ENCODE measurements at regions not wholly inside any gene's neighbourhood (a gene's known extent, or its start where the extent isn't known, plus 50 kb on each side); places are given as distances from the start of the nearest gene placed in this dataset.

DNA sequence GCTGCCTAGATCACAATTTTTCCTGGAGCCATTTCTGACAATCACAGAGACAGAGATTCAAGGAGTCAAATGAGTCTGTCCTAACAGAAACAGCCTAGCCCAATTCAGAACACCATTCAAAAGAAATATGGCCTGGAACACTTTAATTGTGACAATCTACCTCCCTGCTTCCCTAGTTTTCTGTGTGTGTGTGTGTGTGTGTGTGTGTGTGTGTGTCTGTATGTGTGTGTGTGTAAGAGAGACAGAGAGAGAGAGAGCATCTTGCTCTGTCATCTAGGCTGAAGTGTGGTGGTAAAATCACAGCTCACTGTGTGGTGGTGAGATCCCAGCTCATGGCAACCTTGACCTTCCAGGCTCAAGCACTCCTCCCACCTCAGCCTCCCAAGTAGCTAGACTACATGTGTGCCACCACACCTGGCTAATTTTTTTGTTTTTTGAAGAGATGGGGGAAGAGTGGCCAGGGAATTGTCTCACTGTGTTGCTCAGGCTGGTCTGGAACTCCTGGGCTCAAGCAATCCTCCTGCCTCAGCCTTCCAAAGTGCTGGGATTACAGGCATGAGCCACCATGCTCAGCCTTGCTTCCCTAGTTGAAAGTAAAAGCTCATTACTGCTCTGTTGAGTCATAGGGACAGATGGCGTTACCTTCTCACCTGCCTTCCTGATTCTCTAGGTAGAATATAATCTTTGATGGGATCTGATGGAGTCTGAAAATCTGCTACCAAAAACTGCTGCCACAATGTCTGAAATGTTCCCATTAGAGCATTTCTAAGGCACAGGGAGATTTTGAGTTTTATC, 89.6 kb upstream of the BEND6 start:
- H3K27me3 ChIP-seq (ENCODE audit: insufficient read depth, poor library complexity, severe bottlenecking), result no peaks in the 10 kb centered on the region
- H3K4me3 ChIP-seq (replicated peaks; ENCODE audit: insufficient read depth, low read length), result no peak overlapping the region
- no peak for TF ChIP-seq SPI1 (IDR thresholded peaks at IDR 0.05; ENCODE audit: borderline replicate concordance, low read depth)
- no peak for TF ChIP-seq REST (IDR thresholded peaks at IDR 0.05; ENCODE audit: insufficient replicate concordance, low read depth)
- no peak for TF ChIP-seq POLR2AphosphoS5 (IDR thresholded peaks at IDR 0.05; ENCODE audit: low read depth)
- no peak for TF ChIP-seq GABPA (IDR thresholded peaks at IDR 0.05; ENCODE audit: low read depth)
- no peak for TF ChIP-seq CTCF (IDR thresholded peaks at IDR 0.05; ENCODE audit: insufficient read depth, low read length)
- H3K27ac ChIP-seq (replicated peaks), result no peak overlapping the region
- no peak for DNase-seq (ENCODE audit: low read depth in 1 of 2, low spot score in 1 of 2)

GRCh38 chr6:56864171-56864616, 90.7 kb upstream of the BEND6 start:
- Histone ChIP-seq H3K27me3 (ENCODE audit: insufficient read depth, poor library complexity, severe bottlenecking) (no peaks in the 10 kb centered on the region), H3K4me3 (replicated peaks; ENCODE audit: insufficient read depth, low read length) (no peak overlapping the region), H3K27ac (replicated peaks) (no peak overlapping the region)
- TF ChIP-seq SPI1 (IDR thresholded peaks at IDR 0.05; ENCODE audit: borderline replicate concordance, low read depth) (no peak), POLR2AphosphoS5 (IDR thresholded peaks at IDR 0.05; ENCODE audit: low read depth) (no peak), REST (IDR thresholded peaks at IDR 0.05; ENCODE audit: insufficient replicate concordance, low read depth) (no peak), CTCF (IDR thresholded peaks at IDR 0.05; ENCODE audit: insufficient read depth, low read length) (no peak), GABPA (IDR thresholded peaks at IDR 0.05; ENCODE audit: low read depth) (no peak)
- DNase-seq (ENCODE audit: low read depth in 1 of 2, low spot score in 1 of 2), result no peak

GRCh38 chr6:56863366-56863765, 91.5 kb upstream of the BEND6 start:
- H3K4me3 ChIP-seq (replicated peaks; ENCODE audit: insufficient read depth, low read length), result no peak overlapping the region
- H3K27me3 ChIP-seq (ENCODE audit: insufficient read depth, poor library complexity, severe bottlenecking), result no peaks in the 10 kb centered on the region
- TF ChIP-seq CTCF (IDR thresholded peaks at IDR 0.05; ENCODE audit: insufficient read depth, low read length), result no peak
- no peak for TF ChIP-seq REST (IDR thresholded peaks at IDR 0.05; ENCODE audit: insufficient replicate concordance, low read depth)
- no peak for TF ChIP-seq SPI1 (IDR thresholded peaks at IDR 0.05; ENCODE audit: borderline replicate concordance, low read depth)
- TF ChIP-seq POLR2AphosphoS5 (IDR thresholded peaks at IDR 0.05; ENCODE audit: low read depth), result no peak
- no peak for TF ChIP-seq GABPA (IDR thresholded peaks at IDR 0.05; ENCODE audit: low read depth)
- DNase-seq (ENCODE audit: low read depth in 1 of 2, low spot score in 1 of 2), result no peak
- no peak overlapping the region for H3K27ac ChIP-seq (replicated peaks)
